HG02763 (cell line): ENCODE measurements at regions not wholly inside any gene's neighbourhood (a gene's known extent, or its start where the extent isn't known, plus 50 kb on each side); places are given as distances from the start of the nearest gene placed in this dataset.

Experiments
- ATAC-seq: cut with Tn5 transposase; IDR thresholded peaks from one replicate; pipeline ENCODE4 v1.9.1; 2021; ENCODE audit warnings: mild to moderate bottlenecking, moderate library complexity; ENCODE audit not compliant: unreplicated experiment

- no peak for ATAC-seq
These were observed 209.8 kb downstream of the SOD2 start for GRCh38 chr6:159483259-159483658.

GRCh38 chr6:159481897-159482296, 211.1 kb downstream of the SOD2 start:
- ATAC-seq, result no peak

- ATAC-seq, result no peak
These were observed 212.6 kb downstream of the SOD2 start for GRCh38 chr6:159480471-159480870.

- no peak for ATAC-seq
These were observed 213.9 kb downstream of the SOD2 start for GRCh38 chr6:159479146-159479545.

- ATAC-seq, result no peak
These were observed 219.4 kb downstream of the SOD2 start for GRCh38 chr6:159473475-159474263.

GRCh38 chr6:159470397-159470796, 222.6 kb downstream of the SOD2 start:
- no peak for ATAC-seq

- no peak for ATAC-seq
These were observed 223.6 kb downstream of the SOD2 start for GRCh38 chr6:159469443-159469842.

GRCh38 chr6:159468994-159469393, 224.0 kb downstream of the SOD2 start:
- ATAC-seq, result no peak

GRCh38 chr6:159467473-159468041, 225.5 kb downstream of the SOD2 start:
- peak; percentile 61 for ATAC-seq

GRCh38 chr6:159466926-159467325, 226.1 kb downstream of the SOD2 start:
- ATAC-seq, result no peak

- no peak for ATAC-seq
These were observed 228.2 kb downstream of the SOD2 start for GRCh38 chr6:159464816-159465215.

GRCh38 chr6:159463119-159463829, 229.8 kb downstream of the SOD2 start:
- no peak for ATAC-seq

- no peak for ATAC-seq
These were observed 230.6 kb downstream of the SOD2 start for GRCh38 chr6:159462431-159462830.

- no peak for ATAC-seq
These were observed 231.0 kb downstream of the SOD2 start for GRCh38 chr6:159461998-159462397.

GRCh38 chr6:159461266-159461665, 231.8 kb downstream of the SOD2 start:
- ATAC-seq, result no peak

GRCh38 chr6:159460476-159460875, 232.6 kb downstream of the SOD2 start:
- no peak for ATAC-seq

- ATAC-seq, result no peak
These were observed 236.7 kb downstream of the SOD2 start for GRCh38 chr6:159456349-159456748.

GRCh38 chr6:159455700-159456274, 237.3 kb downstream of the SOD2 start:
- no peak for ATAC-seq

- no peak for ATAC-seq
These were observed 242.1 kb downstream of the SOD2 start for GRCh38 chr6:159450815-159451465.

GRCh38 chr6:159446340-159446739, 246.7 kb downstream of the SOD2 start:
- no peak for ATAC-seq

GRCh38 chr6:159445351-159445750, 247.7 kb downstream of the SOD2 start:
- no peak for ATAC-seq
